GM12878 (cell line): ENCODE measurements at regions not wholly inside any gene's neighbourhood (a gene's known extent, or its start where the extent isn't known, plus 50 kb on each side); places are given as distances from the start of the nearest gene placed in this dataset.

Source experiments
- BCL11A ChIP-seq: IDR thresholded peaks from 2 replicates; pipeline ENCODE4 v1.6.1; 2011; ENCODE audit warnings: low read depth, low read length
- BHLHE40 ChIP-seq, 2 experiments: fragments of 450-650 bp in 1 of 2; IDR thresholded peaks; 2 replicates each; pipeline ENCODE4 v1.6.1; 2011 to 2017; ENCODE audit warnings: low read depth in 2 of 2, borderline replicate concordance in 1 of 2, improper control_type of control experiment in 1 of 2, low read length in 1 of 2, mild to moderate bottlenecking in 1 of 2
- CREM ChIP-seq: IDR thresholded peaks from 2 replicates; pipeline ENCODE4 v1.6.1; 2014; ENCODE audit warnings: antibody characterized with exemption, low read depth
- JUND ChIP-seq: IDR thresholded peaks from 2 replicates; pipeline ENCODE4 v1.6.1; 2012; ENCODE audit warnings: low read depth, mild to moderate bottlenecking, low read length, improper control_type of control experiment, moderate library complexity
- MXI1 ChIP-seq: fragments of 150-350 bp; IDR thresholded peaks from 2 replicates; pipeline ENCODE4 v1.6.1; 2011; ENCODE audit warnings: low read depth, mild to moderate bottlenecking, inconsistent platforms, low read length, improper control_type of control experiment
- SMC3 ChIP-seq: IDR thresholded peaks from 2 replicates; pipeline ENCODE4 v1.6.1; 2011; ENCODE audit warnings: low read length, improper control_type of control experiment, borderline replicate concordance
- ZZZ3 ChIP-seq: IDR thresholded peaks from 2 replicates; pipeline ENCODE4 v1.6.1; 2011; ENCODE audit warnings: low read depth; ENCODE audit not compliant: control insufficient read depth, insufficient read length
- TF ChIP-seq, protein P1 (sequence below): IDR thresholded peaks from 2 replicates; pipeline ENCODE4 v1.6.1; 2011; ENCODE audit warnings: borderline replicate concordance, low read depth, mild to moderate bottlenecking, moderate library complexity, mixed read lengths, low read length; ENCODE audit not compliant: insufficient read depth; ENCODE audit errors: extremely low read length
- TF ChIP-seq, protein P2 (sequence below): fragments of 450-650 bp; formaldehyde crosslinking; IDR thresholded peaks from 2 replicates; pipeline ENCODE4 v1.4.0; 2020; ENCODE audit warnings: mild to moderate bottlenecking, moderate library complexity
- TF ChIP-seq, protein P3 (sequence below): IDR thresholded peaks from 2 replicates; pipeline ENCODE4 v1.6.1; 2012; ENCODE audit warnings: low read length, inconsistent platforms
- TF ChIP-seq, protein P4 (sequence below): IDR thresholded peaks from 2 replicates; pipeline ENCODE4 v1.6.1; 2011; ENCODE audit warnings: low read depth, low read length, improper control_type of control experiment, borderline replicate concordance
- TF ChIP-seq, protein P5 (sequence below), 3 experiments: IDR thresholded peaks in 2 of 3; conservative IDR thresholded peaks in 1 of 3; 2 replicates each; pipeline ENCODE4 v1.5.1; 2011; ENCODE audit warnings: low read depth in 3 of 3, low read length in 3 of 3, mild to moderate bottlenecking in 3 of 3, control low read depth in 2 of 3, moderate library complexity in 2 of 3, inconsistent platforms in 1 of 3, mixed read lengths in 1 of 3; ENCODE audit not compliant: control insufficient read depth in 2 of 3, insufficient read depth in 1 of 3; ENCODE audit errors: extremely low read depth in 1 of 3

DNA sequence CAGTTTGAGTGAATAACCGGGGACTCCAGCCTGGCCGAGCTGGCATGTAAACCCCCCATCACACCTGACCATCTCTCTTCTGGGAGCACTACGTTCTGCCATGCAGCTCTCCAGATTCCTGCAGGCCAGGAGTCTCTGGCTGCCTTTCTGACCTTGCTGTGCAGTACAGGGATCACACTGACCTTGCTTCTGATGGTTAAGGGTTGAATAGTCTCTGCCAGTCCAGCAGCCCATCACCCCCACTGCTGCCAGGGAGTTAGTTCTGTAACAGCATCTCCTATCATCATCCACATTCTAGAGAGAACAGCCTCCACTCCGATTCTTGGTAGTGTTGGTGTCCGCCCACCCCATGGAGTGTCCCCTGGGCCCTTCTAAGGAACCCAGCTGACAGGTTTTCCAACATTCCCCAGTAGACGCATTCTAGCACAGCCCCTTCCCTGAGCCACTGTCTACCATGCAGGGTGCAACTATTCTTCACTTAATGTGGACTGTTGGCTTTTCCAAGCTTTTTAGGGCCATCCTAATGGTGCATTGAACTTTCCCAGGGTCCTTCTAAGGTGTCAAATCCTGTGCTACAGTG lies 109.8 kb downstream of the RIPK4 start:
- TF ChIP-seq CREM (no peak), MXI1 (no peak), BHLHE40 (IDR thresholded peaks at IDR 0.05; ENCODE audit: borderline replicate concordance in 1 of 2, low read depth in 2 of 2, low read length in 1 of 2) (no peak), ZZZ3 (no peak), SMC3 (no peak), BCL11A (no peak), JUND (no peak)
- TF ChIP-seq, protein P1, sequence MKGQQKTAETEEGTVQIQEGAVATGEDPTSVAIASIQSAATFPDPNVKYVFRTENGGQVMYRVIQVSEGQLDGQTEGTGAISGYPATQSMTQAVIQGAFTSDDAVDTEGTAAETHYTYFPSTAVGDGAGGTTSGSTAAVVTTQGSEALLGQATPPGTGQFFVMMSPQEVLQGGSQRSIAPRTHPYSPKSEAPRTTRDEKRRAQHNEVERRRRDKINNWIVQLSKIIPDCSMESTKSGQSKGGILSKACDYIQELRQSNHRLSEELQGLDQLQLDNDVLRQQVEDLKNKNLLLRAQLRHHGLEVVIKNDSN: no peak
- TF ChIP-seq, protein P2, sequence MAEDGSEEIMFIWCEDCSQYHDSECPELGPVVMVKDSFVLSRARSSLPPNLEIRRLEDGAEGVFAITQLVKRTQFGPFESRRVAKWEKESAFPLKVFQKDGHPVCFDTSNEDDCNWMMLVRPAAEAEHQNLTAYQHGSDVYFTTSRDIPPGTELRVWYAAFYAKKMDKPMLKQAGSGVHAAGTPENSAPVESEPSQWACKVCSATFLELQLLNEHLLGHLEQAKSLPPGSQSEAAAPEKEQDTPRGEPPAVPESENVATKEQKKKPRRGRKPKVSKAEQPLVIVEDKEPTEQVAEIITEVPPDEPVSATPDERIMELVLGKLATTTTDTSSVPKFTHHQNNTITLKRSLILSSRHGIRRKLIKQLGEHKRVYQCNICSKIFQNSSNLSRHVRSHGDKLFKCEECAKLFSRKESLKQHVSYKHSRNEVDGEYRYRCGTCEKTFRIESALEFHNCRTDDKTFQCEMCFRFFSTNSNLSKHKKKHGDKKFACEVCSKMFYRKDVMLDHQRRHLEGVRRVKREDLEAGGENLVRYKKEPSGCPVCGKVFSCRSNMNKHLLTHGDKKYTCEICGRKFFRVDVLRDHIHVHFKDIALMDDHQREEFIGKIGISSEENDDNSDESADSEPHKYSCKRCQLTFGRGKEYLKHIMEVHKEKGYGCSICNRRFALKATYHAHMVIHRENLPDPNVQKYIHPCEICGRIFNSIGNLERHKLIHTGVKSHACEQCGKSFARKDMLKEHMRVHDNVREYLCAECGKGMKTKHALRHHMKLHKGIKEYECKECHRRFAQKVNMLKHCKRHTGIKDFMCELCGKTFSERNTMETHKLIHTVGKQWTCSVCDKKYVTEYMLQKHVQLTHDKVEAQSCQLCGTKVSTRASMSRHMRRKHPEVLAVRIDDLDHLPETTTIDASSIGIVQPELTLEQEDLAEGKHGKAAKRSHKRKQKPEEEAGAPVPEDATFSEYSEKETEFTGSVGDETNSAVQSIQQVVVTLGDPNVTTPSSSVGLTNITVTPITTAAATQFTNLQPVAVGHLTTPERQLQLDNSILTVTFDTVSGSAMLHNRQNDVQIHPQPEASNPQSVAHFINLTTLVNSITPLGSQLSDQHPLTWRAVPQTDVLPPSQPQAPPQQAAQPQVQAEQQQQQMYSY: no peak
- TF ChIP-seq, protein P3, sequence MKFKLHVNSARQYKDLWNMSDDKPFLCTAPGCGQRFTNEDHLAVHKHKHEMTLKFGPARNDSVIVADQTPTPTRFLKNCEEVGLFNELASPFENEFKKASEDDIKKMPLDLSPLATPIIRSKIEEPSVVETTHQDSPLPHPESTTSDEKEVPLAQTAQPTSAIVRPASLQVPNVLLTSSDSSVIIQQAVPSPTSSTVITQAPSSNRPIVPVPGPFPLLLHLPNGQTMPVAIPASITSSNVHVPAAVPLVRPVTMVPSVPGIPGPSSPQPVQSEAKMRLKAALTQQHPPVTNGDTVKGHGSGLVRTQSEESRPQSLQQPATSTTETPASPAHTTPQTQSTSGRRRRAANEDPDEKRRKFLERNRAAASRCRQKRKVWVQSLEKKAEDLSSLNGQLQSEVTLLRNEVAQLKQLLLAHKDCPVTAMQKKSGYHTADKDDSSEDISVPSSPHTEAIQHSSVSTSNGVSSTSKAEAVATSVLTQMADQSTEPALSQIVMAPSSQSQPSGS: no peak
- TF ChIP-seq, protein P4, sequence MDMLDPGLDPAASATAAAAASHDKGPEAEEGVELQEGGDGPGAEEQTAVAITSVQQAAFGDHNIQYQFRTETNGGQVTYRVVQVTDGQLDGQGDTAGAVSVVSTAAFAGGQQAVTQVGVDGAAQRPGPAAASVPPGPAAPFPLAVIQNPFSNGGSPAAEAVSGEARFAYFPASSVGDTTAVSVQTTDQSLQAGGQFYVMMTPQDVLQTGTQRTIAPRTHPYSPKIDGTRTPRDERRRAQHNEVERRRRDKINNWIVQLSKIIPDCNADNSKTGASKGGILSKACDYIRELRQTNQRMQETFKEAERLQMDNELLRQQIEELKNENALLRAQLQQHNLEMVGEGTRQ: no peak
- TF ChIP-seq, protein P5, sequence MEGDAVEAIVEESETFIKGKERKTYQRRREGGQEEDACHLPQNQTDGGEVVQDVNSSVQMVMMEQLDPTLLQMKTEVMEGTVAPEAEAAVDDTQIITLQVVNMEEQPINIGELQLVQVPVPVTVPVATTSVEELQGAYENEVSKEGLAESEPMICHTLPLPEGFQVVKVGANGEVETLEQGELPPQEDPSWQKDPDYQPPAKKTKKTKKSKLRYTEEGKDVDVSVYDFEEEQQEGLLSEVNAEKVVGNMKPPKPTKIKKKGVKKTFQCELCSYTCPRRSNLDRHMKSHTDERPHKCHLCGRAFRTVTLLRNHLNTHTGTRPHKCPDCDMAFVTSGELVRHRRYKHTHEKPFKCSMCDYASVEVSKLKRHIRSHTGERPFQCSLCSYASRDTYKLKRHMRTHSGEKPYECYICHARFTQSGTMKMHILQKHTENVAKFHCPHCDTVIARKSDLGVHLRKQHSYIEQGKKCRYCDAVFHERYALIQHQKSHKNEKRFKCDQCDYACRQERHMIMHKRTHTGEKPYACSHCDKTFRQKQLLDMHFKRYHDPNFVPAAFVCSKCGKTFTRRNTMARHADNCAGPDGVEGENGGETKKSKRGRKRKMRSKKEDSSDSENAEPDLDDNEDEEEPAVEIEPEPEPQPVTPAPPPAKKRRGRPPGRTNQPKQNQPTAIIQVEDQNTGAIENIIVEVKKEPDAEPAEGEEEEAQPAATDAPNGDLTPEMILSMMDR (IDR thresholded peaks at IDR 0.05 in 2 of 3, conservative IDR thresholded peaks at IDR 0.05 in 1 of 3; ENCODE audit: control insufficient read depth in 2 of 3, extremely low read depth in 1 of 3, insufficient read depth in 1 of 3, low read depth in 3 of 3, low read length in 3 of 3): no peak
